PC-9 (cell line): ENCODE measurements at regions not wholly inside any gene's neighbourhood (a gene's known extent, or its start where the extent isn't known, plus 50 kb on each side); places are given as distances from the start of the nearest gene placed in this dataset.

Source experiments
- CTCF ChIP-seq: fragments of 200-600 bp; sonication (generic); conservative IDR thresholded peaks from 2 replicates; pipeline ENCODE4 v1.6.1; 2017; ENCODE audit warnings: mixed run types, antibody characterized with exemption, mild to moderate bottlenecking, moderate library complexity
- EZH2 ChIP-seq: fragments of 200-600 bp; sonication (generic); IDR thresholded peaks from 2 replicates; pipeline ENCODE4 v1.8.0; 2017; ENCODE audit warnings: antibody characterized with exemption, low read depth

GRCh38 chr11:127108838-127109237 lies 108.3 kb upstream of the KIRREL3 start:
- TF ChIP-seq CTCF: no peak
- TF ChIP-seq EZH2: no peak
